H9 (cell line): ENCODE measurements at regions not wholly inside any gene's neighbourhood (a gene's known extent, or its start where the extent isn't known, plus 50 kb on each side); places are given as distances from the start of the nearest gene placed in this dataset.

Experiments used
- DNase-seq: peaks from one replicate; pipeline ENCODE4 v3.0.0-alpha.2; 2017
- H2AFZ ChIP-seq: one replicate; pipeline ENCODE4 v1.6.1; 2013; ENCODE audit warnings: mild to moderate bottlenecking, low read length, control low read depth, moderate library complexity
- H2AK5ac ChIP-seq: 2 replicates; pipeline ENCODE4 v1.6.1; 2013; ENCODE audit warnings: low read length, control low read depth, mixed read lengths; ENCODE audit not compliant: insufficient read length
- H2BK120ac ChIP-seq: one replicate; pipeline ENCODE4 v1.6.1; 2013; ENCODE audit warnings: low read depth, mild to moderate bottlenecking, low read length, control low read depth, inconsistent platforms; ENCODE audit not compliant: poor library complexity, severe bottlenecking
- H2BK12ac ChIP-seq: 2 replicates; pipeline ENCODE4 v1.6.1; 2013; ENCODE audit warnings: low read length, control low read depth, mixed read lengths, low read depth; ENCODE audit not compliant: insufficient read length
- H2BK15ac ChIP-seq: 2 replicates; pipeline ENCODE4 v1.6.1; 2013; ENCODE audit warnings: low read depth, low read length, control low read depth
- H2BK20ac ChIP-seq: one replicate; pipeline ENCODE4 v1.6.1; 2013; ENCODE audit warnings: low read depth, mild to moderate bottlenecking, low read length, control low read depth, inconsistent platforms; ENCODE audit not compliant: poor library complexity, severe bottlenecking
- H2BK5ac ChIP-seq: 2 replicates; pipeline ENCODE4 v1.6.1; 2013; ENCODE audit warnings: low read length, control low read depth, mixed read lengths; ENCODE audit not compliant: insufficient read length
- H3K14ac ChIP-seq: 2 replicates; pipeline ENCODE4 v1.6.1; 2013; ENCODE audit warnings: low read length, control low read depth; ENCODE audit not compliant: insufficient read depth
- H3K18ac ChIP-seq: 2 replicates; pipeline ENCODE4 v1.6.1; 2013; ENCODE audit warnings: low read depth, mild to moderate bottlenecking, mixed read lengths, low read length, control low read depth; ENCODE audit not compliant: insufficient read length
- H3K23ac ChIP-seq: 2 replicates; pipeline ENCODE4 v1.6.1; 2013; ENCODE audit warnings: low read length, control low read depth, mixed read lengths, low read depth; ENCODE audit not compliant: insufficient read length
- H3K23me2 ChIP-seq: 2 replicates; pipeline ENCODE4 v1.6.1; 2013; ENCODE audit warnings: low read depth, mild to moderate bottlenecking, mixed read lengths, low read length, control low read depth; ENCODE audit not compliant: insufficient read length, poor library complexity, severe bottlenecking
- H3K27ac ChIP-seq: 2 replicates; pipeline ENCODE4 v1.5.1; 2013; ENCODE audit warnings: low read length, control low read depth, mixed read lengths, low read depth; ENCODE audit not compliant: insufficient read length
- H3K27me3 ChIP-seq: 2 replicates; pipeline ENCODE4 v1.6.1; 2013; ENCODE audit warnings: low read length, control low read depth, inconsistent platforms; ENCODE audit not compliant: insufficient read depth
- H3K4ac ChIP-seq: 2 replicates; pipeline ENCODE4 v1.6.1; 2013; ENCODE audit warnings: low read depth, mild to moderate bottlenecking, control low read depth, inconsistent platforms, low read length, moderate library complexity
- H3K4me1 ChIP-seq: 2 replicates; pipeline ENCODE4 v1.6.1; 2013; ENCODE audit warnings: low read length, control low read depth, inconsistent platforms; ENCODE audit not compliant: insufficient read depth
- H3K4me2 ChIP-seq: 2 replicates; pipeline ENCODE4 v1.6.1; 2013; ENCODE audit warnings: low read length, control low read depth, mixed read lengths; ENCODE audit not compliant: insufficient read length, insufficient read depth
- H3K56ac ChIP-seq: 2 replicates; pipeline ENCODE4 v1.6.1; 2013; ENCODE audit warnings: low read depth, mild to moderate bottlenecking, mixed read lengths, low read length, control low read depth; ENCODE audit not compliant: insufficient read length
- H3K79me1 ChIP-seq: 2 replicates; pipeline ENCODE4 v1.6.1; 2013; ENCODE audit warnings: low read depth, mild to moderate bottlenecking, moderate library complexity, low read length, control low read depth, inconsistent platforms; ENCODE audit not compliant: insufficient read depth, poor library complexity, severe bottlenecking
- H3K79me2 ChIP-seq: 2 replicates; pipeline ENCODE4 v1.6.1; 2013; ENCODE audit warnings: low read length, control low read depth, inconsistent platforms; ENCODE audit not compliant: insufficient read depth
- H3K9ac ChIP-seq: 2 replicates; pipeline ENCODE4 v1.6.1; 2013; ENCODE audit warnings: low read length, control low read depth, mixed read lengths; ENCODE audit not compliant: insufficient read length; ENCODE audit errors: extremely low read depth
- H3K9me3 ChIP-seq: one replicate; pipeline ENCODE4 v1.6.1; 2013; ENCODE audit warnings: low read depth, low read length, inconsistent platforms; ENCODE audit not compliant: control insufficient read depth
- H3T11ph ChIP-seq: one replicate; pipeline ENCODE4 v1.6.1; 2013; ENCODE audit warnings: mild to moderate bottlenecking, low read length, control low read depth, inconsistent platforms
- H4K20me1 ChIP-seq: one replicate; pipeline ENCODE4 v1.6.1; 2013; ENCODE audit not compliant: control insufficient read depth, insufficient read length, insufficient read depth
- H4K5ac ChIP-seq: 2 replicates; pipeline ENCODE4 v1.6.1; 2013; ENCODE audit warnings: low read depth, mild to moderate bottlenecking, mixed read lengths, low read length, control low read depth; ENCODE audit not compliant: insufficient read length
- H4K8ac ChIP-seq: replicated peaks from 2 replicates; pipeline ENCODE4 v1.6.1; 2013; ENCODE audit warnings: low read length, control low read depth, mixed read lengths, low read depth; ENCODE audit not compliant: insufficient read length
- H4K91ac ChIP-seq: 2 replicates; pipeline ENCODE4 v1.6.1; 2013; ENCODE audit warnings: low read depth, mild to moderate bottlenecking, moderate library complexity, mixed read lengths, low read length, control low read depth; ENCODE audit not compliant: insufficient read length
- H3K27ac Mint-ChIP-seq, 3 experiments: 2 replicates in 2 of 3; 3 replicates in 1 of 3; pipeline ENCODE4 v1.8.0; 2020 to 2021; ENCODE audit warnings: mixed read lengths in 3 of 3, mild to moderate bottlenecking in 1 of 3, moderate library complexity in 1 of 3
- H3K27me3 Mint-ChIP-seq: 2 replicates; pipeline ENCODE4 v1.8.0; 2021; ENCODE audit warnings: low read depth, mild to moderate bottlenecking, moderate library complexity, mixed read lengths
- H3K36me3 Mint-ChIP-seq, 3 experiments: 2 replicates in 2 of 3; 3 replicates in 1 of 3; pipeline ENCODE4 v1.8.0; 2020 to 2021; ENCODE audit warnings: low read depth in 3 of 3, mixed read lengths in 3 of 3; ENCODE audit not compliant: insufficient read depth in 1 of 3
- H3K4me1 Mint-ChIP-seq, 2 experiments: 2 replicates each; pipeline ENCODE4 v1.8.0; 2020; ENCODE audit warnings: mixed read lengths in 2 of 2
- H3K4me3 Mint-ChIP-seq, 2 experiments: 2 replicates in 1 of 2; 3 replicates in 1 of 2; pipeline ENCODE4 v1.8.0; 2020 to 2021; ENCODE audit warnings: mild to moderate bottlenecking in 2 of 2, mixed read lengths in 2 of 2, moderate library complexity in 1 of 2
- H3K9me3 Mint-ChIP-seq, 2 experiments: 2 replicates in 1 of 2; 3 replicates in 1 of 2; pipeline ENCODE4 v1.8.0; 2020; ENCODE audit warnings: mild to moderate bottlenecking in 2 of 2, mixed read lengths in 2 of 2, moderate library complexity in 1 of 2
- WGBS: extraction: QIAGEN DNeasy Blood & Tissue Kit; methylation state at CpG from one replicate; pipeline ENCODE4 v1.1.7; 2013; ENCODE audit warnings: missing lambda C conversion rate, low lambda C conversion rate, mixed read lengths; ENCODE audit not compliant: insufficient read length; ENCODE audit errors: extremely low coverage; 5-methylcytosine and 5-hydroxymethylcytosine counted together
- TF ChIP-seq, protein P1 (sequence below): fragments of 200-600 bp; sonication (generic); conservative IDR thresholded peaks from 3 replicates; pipeline ENCODE4 v1.8.0; 2021; ENCODE audit warnings: antibody characterized with exemption, mild to moderate bottlenecking

DNA sequence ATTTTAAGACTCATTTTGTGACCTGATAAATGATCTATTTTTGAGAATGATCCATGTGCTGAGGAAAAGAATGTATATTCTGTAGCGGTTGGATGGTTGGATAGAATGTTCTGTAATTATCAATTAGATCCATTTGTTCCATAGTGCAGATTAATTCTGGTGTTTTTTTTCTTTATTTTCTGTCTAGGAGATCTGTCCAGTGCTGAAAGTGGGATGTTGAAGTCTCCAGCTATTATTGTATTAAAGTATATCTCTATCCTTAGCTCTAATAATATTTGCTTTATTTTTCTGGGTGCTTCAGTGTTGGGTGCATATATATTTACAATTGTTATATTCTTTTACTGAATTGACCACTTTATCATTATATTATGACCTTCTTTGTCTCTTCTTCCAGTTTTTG, 1344.9 kb upstream of the TENM3 start:
- TF ChIP-seq, protein P1, sequence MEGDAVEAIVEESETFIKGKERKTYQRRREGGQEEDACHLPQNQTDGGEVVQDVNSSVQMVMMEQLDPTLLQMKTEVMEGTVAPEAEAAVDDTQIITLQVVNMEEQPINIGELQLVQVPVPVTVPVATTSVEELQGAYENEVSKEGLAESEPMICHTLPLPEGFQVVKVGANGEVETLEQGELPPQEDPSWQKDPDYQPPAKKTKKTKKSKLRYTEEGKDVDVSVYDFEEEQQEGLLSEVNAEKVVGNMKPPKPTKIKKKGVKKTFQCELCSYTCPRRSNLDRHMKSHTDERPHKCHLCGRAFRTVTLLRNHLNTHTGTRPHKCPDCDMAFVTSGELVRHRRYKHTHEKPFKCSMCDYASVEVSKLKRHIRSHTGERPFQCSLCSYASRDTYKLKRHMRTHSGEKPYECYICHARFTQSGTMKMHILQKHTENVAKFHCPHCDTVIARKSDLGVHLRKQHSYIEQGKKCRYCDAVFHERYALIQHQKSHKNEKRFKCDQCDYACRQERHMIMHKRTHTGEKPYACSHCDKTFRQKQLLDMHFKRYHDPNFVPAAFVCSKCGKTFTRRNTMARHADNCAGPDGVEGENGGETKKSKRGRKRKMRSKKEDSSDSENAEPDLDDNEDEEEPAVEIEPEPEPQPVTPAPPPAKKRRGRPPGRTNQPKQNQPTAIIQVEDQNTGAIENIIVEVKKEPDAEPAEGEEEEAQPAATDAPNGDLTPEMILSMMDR: no peak
- no peak overlapping the region for H4K8ac ChIP-seq
- H3K27me3 ChIP-seq: no peaks in the 10 kb centered on the region
- no peak overlapping the region for H4K5ac ChIP-seq
- no peaks in the 10 kb centered on the region for H3K4me1 ChIP-seq
- DNase-seq: no peak
- H3K27ac ChIP-seq: no peak overlapping the region
- Mint-ChIP-seq H3K4me3 (no peak overlapping the region), H3K27ac (no peak overlapping the region), H3K27me3 (no peaks in the 10 kb centered on the region), H3K9me3 (peaks cover 0 to 3% of the 10 kb centered on the region in 2 experiments; a peak in 3 of 5 replicates), H3K4me1 (0 out of 4 replicates have a peak, but pooled peaks cover 0 to 2% of the 10 kb centered on the region in 2 experiments), H3K36me3 (peaks cover 0 to 4% (median 0%) of the 10 kb centered on the region in 3 experiments; a peak in 1 of 7 replicates)
- H2BK5ac ChIP-seq: no peak overlapping the region
- no peak overlapping the region for H3K4me2 ChIP-seq
- H3K14ac ChIP-seq: no peak overlapping the region
- WGBS: no CpG with 5 or more reads among the region's 1 CpG
- no peak overlapping the region for H2BK15ac ChIP-seq
- no peak overlapping the region for H3K4ac ChIP-seq
- H4K20me1 ChIP-seq: no peaks in the 10 kb centered on the region
- no peak overlapping the region for H2AK5ac ChIP-seq
- no peak overlapping the region for H3K18ac ChIP-seq
- no peaks in the 10 kb centered on the region for H3K79me1 ChIP-seq
- H3K23ac ChIP-seq: no peak overlapping the region
- H2BK12ac ChIP-seq: no peak overlapping the region
- H3T11ph ChIP-seq: no peak overlapping the region
- no peak overlapping the region for H2BK120ac ChIP-seq
- no peaks in the 10 kb centered on the region for H3K79me2 ChIP-seq
- no peak overlapping the region for H3K9ac ChIP-seq
- H4K91ac ChIP-seq: no peak overlapping the region
- H2AFZ ChIP-seq: no peak overlapping the region
- H2BK20ac ChIP-seq: no peak overlapping the region
- no peaks in the 10 kb centered on the region for H3K23me2 ChIP-seq
- no peaks in the 10 kb centered on the region for H3K9me3 ChIP-seq
- H3K56ac ChIP-seq: no peak overlapping the region
